T1000 (cell line): ENCODE measurements at regions not wholly inside any gene's neighbourhood (a gene's known extent, or its start where the extent isn't known, plus 50 kb on each side); places are given as distances from the start of the nearest gene placed in this dataset.
"Not testable (repeated sequence)": the region's sequence is repeated elsewhere in the genome, so short reads cannot be mapped to it uniquely, and the experiment has no call there.

Experiments
- DNase-seq: peaks from one replicate; lab custom pipeline; 2025; ENCODE audit warnings: mixed read lengths; lab: John Stamatoyannopoulos, UW

- no peak for DNase-seq
Measured at GRCh38 chr16:86885139-86885538, 306.8 kb downstream of the FOXL1 start.

- no peak for DNase-seq
Measured at GRCh38 chr16:86886651-86887050, 308.3 kb downstream of the FOXL1 start.

- no peak for DNase-seq
Measured at GRCh38 chr16:86887416-86887815, 309.1 kb downstream of the FOXL1 start.

- no peak for DNase-seq
Measured at GRCh38 chr16:86888231-86889053, 310.1 kb downstream of the FOXL1 start.

- not testable (repeated sequence) for DNase-seq
Measured at GRCh38 chr16:86889054-86889366, 310.7 kb downstream of the FOXL1 start.

DNA sequence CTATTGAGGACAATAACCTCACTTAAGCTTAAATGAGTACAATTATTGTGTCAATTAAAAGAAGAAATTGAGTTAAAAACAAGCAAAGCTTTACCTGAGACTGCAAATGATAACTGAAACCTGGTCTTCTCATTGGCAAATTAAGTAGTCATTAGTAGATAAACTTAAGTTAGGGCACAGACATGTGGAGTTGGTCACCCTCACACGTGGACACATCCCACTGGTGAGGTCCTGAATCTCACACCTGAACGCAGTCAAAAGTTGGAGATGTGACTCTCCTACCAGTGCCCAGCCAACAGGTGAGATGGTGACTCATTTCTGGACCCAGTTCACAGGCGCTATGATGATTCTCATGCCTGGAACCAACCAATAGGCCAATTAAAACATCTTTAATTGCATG is 311.6 kb downstream of the FOXL1 start:
- DNase-seq: no peak

GRCh38 chr16:86891121-86891520 is 312.8 kb downstream of the FOXL1 start:
- DNase-seq: no peak

- no peak for DNase-seq
Measured at GRCh38 chr16:86891631-86892030, 313.3 kb downstream of the FOXL1 start.

GRCh38 chr16:86892509-86892908 is 314.2 kb downstream of the FOXL1 start:
- DNase-seq: no peak

DNA sequence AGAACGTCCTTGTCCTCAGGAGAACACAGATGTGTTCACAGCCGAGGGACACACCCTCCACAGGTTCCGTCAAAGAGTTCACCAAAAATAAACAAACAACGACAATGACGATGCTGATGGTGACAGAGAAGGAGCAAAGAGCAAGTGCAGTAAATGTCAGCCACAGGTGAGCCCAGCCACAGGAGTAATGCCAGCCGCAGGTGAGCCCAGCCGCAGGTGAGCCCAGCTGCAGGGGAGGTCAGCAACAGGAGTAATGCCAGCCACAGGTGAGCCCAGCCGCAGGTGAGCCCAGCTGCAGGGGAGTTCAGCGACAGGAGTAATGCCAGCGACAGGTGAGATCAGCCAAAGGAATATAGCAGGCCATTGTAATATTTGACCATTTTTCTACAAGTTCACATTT is 315.2 kb downstream of the FOXL1 start:
- no peak for DNase-seq

DNA sequence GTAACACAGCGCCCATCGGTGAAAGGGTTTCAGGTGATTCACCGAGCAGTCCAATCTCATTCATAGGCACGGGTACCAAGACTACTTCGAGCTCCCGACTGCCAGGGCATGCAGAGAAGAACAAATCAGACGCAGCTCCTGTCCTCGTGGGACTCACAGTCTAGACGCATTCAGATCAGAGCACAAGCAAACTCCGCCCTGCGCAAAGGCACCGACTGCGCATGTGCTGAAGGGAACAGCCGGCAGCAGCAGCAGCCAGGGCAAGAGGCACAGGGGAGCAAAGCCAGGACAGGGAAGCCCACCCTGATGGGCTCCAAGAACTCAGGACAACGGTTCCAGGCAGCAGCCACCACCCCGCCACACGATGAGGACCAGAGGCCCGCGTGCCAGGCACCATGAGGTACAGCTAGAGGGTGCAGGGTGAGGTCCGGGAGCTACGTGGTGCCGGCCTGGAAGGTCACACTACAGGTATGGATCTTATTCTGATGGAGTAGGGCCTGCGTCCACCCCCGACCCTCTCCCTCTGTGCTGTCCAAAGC is 315.7 kb downstream of the FOXL1 start:
- no peak for DNase-seq

DNA sequence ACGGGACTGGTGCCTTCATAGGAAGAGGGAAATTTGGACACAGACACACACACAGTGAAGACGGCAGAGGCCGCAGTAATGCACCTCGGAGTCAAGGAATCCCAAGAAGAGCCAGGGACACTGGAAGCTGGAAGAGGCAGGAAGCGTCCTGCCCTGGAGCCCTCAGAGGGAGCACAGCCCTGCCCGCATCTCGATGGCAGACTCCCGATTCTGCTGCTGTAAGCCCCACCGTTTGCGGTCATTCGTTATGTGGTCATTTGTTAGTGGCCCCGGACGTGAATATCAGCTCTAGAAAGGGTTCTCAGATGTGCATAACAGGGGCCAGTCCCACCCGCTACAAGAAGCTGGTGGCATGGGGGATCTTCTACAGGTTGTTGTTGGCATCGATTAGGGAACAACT is 316.6 kb downstream of the FOXL1 start:
- no peak for DNase-seq

- no peak for DNase-seq
Measured at GRCh38 chr16:86895606-86896005, 317.3 kb downstream of the FOXL1 start.

GRCh38 chr16:86896976-86897375 is 318.6 kb downstream of the FOXL1 start:
- DNase-seq: no peak

GRCh38 chr16:86897486-86897885 is 319.1 kb downstream of the FOXL1 start:
- no peak for DNase-seq

DNA sequence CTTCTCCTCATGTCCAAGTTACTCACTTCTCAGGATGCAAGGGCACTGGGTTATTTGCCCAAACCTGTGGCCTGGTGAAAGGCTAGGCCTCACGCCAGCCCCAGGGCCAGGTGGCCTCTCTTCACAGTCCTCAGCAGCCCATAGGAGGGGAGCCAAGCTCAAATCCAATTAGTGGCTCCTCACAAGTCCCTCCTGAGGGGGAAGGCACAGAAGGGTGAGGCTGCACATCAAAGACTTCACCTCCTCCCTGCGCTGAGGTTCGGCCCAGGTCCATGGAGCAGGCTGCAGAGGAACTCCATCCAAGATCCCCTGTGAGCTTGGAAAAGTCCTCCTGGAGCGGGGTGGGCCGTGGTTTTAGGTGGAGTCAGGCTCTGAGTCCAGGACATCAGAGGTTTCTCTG is 320.0 kb downstream of the FOXL1 start:
- no peak for DNase-seq

DNA sequence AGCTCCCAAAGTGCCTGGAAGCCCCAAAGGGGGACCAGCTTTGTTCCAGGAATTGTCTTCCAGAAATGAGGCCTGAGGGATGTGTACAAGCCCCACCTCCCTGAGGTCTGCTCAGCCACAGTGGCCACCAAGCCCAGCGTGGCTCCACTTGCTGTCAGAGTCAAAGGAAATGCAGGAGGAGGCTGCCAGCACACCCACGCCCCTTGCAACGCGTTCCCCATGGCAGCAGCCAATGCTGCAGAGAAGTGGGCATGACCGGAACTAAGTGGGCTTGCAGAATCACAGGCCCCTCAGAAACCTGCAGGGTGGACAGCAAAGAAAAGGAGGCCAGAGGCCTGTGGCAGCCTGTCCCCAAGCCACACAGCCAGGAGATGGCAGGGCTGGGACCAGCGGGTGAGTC is 320.8 kb downstream of the FOXL1 start:
- DNase-seq: no peak

DNA sequence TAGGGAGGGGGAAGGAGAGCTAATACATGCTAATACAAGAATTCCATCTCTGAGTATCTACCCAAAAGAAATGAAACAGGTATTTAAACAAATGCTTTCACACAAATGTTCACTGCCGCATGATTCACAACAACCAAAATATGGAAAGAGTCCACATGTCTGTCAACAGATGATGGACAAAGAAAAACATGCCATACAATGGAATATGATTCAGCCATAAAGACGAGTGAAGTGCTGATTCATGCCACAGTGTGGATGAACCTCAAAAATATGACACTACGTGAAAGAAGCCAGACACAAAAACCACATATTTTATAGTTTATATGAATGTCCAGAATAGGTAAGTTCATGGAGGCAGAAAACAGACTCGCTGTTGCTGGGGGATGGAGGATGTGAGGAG is 321.4 kb downstream of the FOXL1 start:
- no peak for DNase-seq

GRCh38 chr16:86901483-86901882 is 323.1 kb downstream of the FOXL1 start:
- no peak for DNase-seq

DNA sequence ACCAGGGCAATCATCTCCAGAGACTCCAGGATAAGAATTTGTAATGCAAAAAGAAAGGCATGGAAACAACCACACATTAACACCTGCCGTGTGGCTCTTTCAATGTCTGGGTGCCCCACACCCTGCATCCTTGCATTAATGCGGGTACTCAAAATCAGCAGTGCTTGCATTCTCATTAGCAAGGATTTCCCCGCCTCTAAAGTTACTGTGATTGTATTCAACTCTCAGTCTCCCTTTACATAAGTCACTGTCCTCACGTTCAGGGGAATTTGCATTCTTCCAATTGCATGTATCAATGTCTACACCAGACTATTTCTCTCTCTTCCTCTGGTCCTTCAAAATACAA is 324.3 kb downstream of the FOXL1 start:
- no peak for DNase-seq

GRCh38 chr16:86903068-86903467 is 324.7 kb downstream of the FOXL1 start:
- no peak for DNase-seq

DNA sequence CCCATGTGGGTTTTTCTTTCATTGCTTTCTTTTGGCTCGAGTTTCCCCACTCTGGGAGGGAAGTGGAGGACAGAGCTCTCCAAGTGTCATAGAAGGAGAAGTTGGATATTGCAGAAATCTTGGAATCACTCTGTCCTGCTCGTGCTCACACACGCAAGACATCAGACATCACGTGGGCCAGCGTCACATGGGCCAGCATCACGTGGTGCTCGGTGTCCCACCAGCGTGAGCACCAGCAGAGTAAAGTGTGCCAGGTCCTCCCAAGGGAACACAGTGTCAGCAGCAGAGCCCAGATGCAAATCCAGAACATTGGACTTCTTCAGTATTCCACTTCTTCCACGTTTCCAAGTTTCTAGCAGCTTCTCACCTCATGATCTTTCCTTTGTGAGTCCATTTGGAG is 327.0 kb downstream of the FOXL1 start:
- DNase-seq: no peak

- no peak for DNase-seq
Measured at GRCh38 chr16:86906623-86907022, 328.3 kb downstream of the FOXL1 start.
